GM21390 (cell line): ENCODE measurements at regions not wholly inside any gene's neighbourhood (a gene's known extent, or its start where the extent isn't known, plus 50 kb on each side); places are given as distances from the start of the nearest gene placed in this dataset.

ENCODE experiments used
- ATAC-seq: cut with Tn5 transposase; IDR thresholded peaks from one replicate; pipeline ENCODE4 v1.9.1; 2021; ENCODE audit not compliant: unreplicated experiment

- no peak for ATAC-seq
Measured at GRCh38 chr5:175054243-175054642, 329.9 kb downstream of the MSX2 start.

- ATAC-seq, result no peak
Measured at GRCh38 chr5:175052351-175052750, 328.0 kb downstream of the MSX2 start.

DNA sequence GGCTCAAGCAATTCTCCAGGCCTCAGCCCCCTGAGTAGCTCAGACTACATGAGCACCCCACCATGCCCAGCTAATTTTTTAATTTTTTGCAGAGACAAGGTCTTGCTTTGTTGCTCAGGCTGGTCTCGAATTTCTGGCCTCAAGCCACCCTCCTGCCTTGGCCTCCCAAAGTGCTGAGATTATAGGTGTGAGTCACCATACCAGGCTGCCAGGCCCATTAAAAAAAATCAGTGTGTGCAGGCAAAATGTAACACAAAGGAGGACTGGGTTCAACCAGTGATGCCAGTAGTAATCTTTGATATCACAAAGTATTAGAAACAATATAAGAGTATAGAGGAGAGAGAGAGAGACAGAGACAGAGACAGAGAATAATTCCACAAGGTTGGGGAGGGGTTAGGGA is 322.7 kb downstream of the MSX2 start:
- no peak for ATAC-seq

DNA sequence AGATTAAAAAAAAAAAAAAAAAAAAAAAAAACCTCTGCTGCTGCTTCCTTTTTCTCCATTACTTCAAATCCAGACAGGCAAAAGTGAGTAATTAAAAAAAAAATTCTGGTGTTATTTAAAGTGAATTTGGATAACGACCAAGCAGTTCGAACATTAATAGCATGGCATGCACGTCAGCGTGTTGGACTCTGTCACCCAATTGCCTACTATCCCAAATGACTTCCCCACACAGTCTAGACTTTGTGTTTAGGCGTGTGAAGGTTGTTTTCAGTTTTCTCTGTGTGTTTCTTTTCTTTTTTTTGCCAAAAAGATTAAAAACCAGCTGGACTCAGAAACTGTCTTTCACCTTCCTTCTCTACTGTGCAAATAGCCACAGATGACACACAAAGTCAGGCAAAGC is 321.4 kb downstream of the MSX2 start:
- no peak for ATAC-seq

GRCh38 chr5:175037820-175038219 is 313.4 kb downstream of the MSX2 start:
- ATAC-seq, result no peak

- no peak for ATAC-seq
Measured at GRCh38 chr5:175035882-175036533, 311.6 kb downstream of the MSX2 start.

- ATAC-seq, result no peak
Measured at GRCh38 chr5:175034924-175035323, 310.5 kb downstream of the MSX2 start.

DNA sequence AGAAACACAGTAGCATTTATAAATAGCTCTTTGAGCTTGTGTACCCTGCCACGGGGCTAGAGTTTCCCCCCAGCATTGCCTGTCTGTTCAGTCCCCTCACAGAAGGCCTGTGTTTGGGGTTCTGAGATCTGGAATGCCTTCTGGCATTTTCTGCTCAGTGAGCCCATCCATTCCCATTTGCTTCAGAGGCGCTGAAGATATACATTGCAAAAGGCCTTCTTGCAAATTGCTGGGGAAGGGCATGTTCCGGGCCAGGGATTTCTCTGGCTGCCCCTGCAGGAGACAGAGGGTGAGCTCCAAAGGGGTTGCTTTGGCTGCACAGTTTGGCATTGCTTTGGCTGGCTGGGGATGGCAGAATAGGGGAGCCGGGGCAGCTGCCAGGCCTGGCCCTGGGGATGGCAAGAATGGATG is 308.4 kb downstream of the MSX2 start:
- no peak for ATAC-seq

GRCh38 chr5:175032013-175032412 is 307.6 kb downstream of the MSX2 start:
- ATAC-seq, result no peak

- ATAC-seq, result no peak
Measured at GRCh38 chr5:175027390-175027789, 303.0 kb downstream of the MSX2 start.

- ATAC-seq, result no peak
Measured at GRCh38 chr5:175025077-175025476, 300.7 kb downstream of the MSX2 start.

GRCh38 chr5:175021841-175022625 is 297.7 kb downstream of the MSX2 start:
- ATAC-seq, result no peak

DNA sequence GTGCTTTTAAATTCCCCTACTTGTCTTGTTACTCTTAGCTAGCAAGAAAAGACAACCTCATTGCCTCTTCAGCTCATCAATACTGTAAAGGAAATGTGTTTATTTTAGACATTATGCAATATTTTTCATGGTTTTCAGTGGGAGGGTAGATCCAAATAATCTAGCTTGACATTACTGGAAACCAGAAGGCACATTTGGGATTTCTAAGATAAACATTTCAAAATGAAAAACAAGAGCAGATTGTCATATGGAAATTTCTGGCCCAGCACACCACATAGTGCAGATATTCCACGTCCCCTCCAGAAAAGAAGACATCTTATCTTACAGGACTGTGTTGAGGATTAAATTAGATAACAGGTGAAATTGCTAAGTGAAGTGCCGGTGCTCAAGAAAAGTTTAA is 296.9 kb downstream of the MSX2 start:
- ATAC-seq, result no peak

DNA sequence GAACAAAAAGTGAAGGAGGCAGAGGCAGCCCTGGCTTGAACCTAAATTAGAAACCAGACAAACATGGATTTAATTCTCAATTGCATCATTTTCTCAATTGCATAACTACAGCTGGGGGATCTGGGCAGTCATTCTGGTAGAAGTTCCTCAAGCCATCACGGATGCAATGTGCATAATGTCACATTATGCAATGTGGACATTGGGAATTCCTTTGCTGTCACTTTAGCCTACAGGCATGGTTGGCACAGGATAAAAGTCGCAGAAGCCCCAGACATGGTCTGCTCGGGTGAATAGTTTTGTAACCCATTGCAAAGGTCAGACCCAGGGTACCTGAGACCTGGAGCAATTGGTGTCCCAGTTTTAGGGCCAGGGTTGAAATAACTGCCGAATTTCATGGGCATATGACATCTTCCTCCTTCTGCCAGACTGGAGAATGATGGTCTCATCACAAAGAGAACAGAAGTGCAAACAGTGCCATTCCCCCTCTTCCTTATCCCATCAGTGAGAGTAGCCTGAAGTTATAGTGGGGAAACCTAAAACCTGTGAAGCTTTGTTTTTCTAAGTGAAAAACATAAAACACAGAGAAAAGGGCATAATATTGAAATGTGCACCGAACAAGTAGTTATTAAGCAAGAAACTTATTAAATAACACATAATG is 290.8 kb downstream of the MSX2 start:
- ATAC-seq, result no peak

DNA sequence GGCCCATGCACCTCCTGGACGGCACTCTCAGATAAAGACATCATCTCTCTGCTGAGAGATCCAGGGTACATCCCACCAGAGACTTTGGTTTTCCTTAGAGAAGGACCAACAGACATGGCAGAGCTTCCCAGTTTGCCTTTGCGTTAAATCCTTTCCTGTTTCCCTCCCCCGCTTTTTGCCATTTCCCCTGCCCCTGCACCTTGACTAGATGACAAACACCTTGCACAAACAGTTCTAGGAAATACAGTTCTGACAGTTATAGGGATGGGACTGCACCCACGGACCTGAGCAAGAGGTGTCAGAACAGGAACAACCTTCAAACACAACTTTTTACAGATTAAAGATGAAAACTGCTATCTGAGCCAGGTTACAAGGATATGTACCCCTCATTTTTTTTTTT is 288.9 kb downstream of the MSX2 start:
- ATAC-seq, result no peak

- no peak for ATAC-seq
Measured at GRCh38 chr5:175012267-175012666, 287.9 kb downstream of the MSX2 start.

DNA sequence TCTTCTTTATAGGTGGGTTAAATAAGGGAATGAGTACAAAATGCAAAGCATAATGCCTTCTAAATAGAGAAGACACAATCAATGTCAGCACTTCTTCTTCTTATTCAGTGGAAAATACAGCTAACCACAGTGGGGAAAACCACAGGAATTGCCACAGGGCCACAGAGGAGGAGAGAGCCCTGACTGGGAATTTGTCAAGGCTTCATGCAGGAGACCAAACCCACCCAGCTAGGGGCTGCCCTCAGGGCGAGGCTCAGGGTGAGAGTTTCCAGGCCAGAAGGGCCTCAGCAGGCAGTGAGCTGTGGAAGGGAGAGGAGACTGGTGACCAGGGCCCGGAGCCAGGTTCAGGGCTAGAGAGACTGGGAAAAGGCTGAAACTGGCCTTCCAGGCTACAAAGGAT is 279.1 kb downstream of the MSX2 start:
- ATAC-seq, result no peak

GRCh38 chr5:175001876-175002645 is 277.7 kb downstream of the MSX2 start:
- ATAC-seq, result no peak

- ATAC-seq, result no peak
Measured at GRCh38 chr5:175001311-175001710, 276.9 kb downstream of the MSX2 start.

GRCh38 chr5:174999581-174999980 is 275.2 kb downstream of the MSX2 start:
- no peak for ATAC-seq

- ATAC-seq, result no peak
Measured at GRCh38 chr5:174998131-174998730, 273.8 kb downstream of the MSX2 start.
